GM21723 (cell line): ENCODE measurements at regions not wholly inside any gene's neighbourhood (a gene's known extent, or its start where the extent isn't known, plus 50 kb on each side); places are given as distances from the start of the nearest gene placed in this dataset.
A peak's percentile ranks its signal among the peaks of the same experiment; 100 is the strongest.
"Not testable (repeated sequence)": the region's sequence is repeated elsewhere in the genome, so short reads cannot be mapped to it uniquely, and the experiment has no call there.

Source experiments
- ATAC-seq: cut with Tn5 transposase; IDR thresholded peaks from one replicate; pipeline ENCODE4 v1.9.1; 2021; ENCODE audit warnings: mild to moderate bottlenecking, moderate library complexity; ENCODE audit not compliant: unreplicated experiment

DNA sequence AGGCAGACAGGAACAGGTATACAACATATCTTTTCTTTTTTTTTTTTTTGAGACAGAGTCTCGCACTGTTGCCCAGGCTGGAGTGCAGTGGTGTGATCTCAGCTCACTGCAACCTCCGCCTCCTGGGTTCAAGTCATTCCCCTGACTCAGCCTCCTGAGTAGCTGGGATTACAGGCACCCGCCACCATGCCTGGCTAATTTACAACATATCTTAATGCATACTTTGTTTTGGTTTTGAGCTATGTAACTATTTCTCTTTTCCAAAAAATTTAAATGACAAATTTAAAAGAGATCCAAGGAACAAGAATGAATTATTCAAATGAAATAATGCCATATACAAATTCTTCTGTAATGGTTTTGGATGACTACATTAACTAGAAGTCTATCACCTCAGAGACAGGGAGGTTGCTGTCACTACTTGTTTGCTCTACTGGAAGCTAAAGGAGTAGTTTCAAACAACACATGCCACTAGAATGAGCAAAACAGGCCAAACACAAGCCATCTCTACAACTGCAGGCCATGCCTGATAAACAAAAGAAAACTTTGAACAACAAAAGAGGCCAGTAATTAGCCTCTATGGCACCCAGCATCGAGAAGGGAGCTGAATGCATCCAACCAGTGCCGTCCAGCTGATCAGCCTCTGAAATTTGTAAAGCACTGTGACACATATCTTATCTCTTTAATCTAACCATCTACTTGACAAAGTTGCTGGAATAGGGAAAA, 133.6 kb upstream of the VOPP1 start:
- not testable (repeated sequence) for ATAC-seq

DNA sequence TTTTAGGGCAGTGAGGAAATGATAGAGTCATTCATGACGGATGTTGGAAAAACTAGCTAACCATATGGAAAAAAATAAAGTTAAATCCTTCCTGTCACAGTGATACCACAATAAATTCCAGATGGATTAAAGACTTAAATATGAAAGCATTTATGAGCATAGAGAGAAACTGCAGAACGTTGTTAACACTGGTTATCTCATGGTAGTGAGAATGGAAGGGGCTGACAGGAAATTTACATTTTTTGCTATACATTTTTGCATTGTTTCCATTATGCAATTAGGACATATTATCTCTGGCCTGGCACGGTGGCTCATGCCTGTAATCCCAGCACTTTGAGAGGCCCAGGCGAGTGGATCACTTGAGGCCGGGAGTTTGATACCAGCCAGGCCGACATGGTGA, 130.5 kb upstream of the VOPP1 start:
- ATAC-seq = not testable (repeated sequence)

DNA sequence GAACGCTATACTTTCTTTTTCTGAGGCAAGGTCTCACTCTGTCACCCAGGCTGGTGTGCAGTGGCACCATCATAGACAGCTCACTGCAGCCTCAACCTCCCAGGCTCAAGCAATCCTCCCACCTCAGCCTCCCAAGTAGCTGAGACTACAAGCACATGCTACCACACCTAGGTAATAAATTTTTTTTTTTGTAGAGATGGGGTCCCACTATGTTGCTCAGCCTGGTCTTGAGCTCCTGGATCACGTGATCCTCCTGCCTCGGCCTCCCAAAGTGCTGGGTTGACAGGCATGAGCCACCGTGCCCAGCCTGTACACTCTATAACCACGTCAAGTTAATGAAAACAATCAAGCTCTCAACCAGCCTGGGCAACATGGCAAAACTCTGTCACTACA, 127.1 kb upstream of the VOPP1 start:
- ATAC-seq = not testable (repeated sequence)

DNA sequence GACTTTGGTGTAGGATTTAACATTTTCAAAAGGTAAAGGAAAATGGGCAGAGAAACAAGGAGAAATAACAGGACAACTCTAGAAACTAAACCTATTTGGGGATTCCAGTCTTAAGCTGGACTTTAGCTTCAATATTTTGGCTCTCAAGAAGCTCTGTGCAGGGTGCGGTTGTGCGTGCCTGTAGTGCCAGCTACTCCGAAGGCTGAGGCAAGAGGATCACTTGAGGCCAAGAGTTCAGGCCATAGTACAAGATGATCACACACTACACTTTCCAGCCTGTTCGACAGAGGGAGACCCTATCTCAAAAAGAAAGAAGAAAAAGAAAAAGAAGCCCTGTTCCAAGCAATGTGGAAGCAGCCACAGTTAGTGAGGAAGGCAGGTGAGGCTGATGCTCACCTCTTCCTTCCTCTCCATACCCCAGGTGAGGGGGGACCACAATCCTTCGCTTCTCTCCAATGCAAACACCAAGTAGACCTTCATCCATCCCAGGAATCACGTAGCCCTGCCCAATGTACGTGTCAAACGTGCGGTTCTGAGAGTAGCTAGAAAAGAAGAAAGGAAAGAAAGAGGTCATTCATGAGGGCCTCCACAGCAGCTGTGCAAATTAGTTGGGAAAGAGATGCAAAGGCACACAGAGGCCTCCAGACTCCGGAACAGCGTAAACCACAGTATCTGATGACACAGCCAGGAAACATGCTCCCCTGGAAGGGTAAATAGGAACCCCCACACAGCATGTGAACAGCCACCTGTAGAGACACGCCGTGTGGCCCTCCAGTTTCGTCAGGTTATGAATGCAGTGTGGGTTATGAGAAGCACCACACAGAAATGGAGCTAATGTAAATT, 126.5 kb upstream of the VOPP1 start:
- ATAC-seq = peak; percentile 94

DNA sequence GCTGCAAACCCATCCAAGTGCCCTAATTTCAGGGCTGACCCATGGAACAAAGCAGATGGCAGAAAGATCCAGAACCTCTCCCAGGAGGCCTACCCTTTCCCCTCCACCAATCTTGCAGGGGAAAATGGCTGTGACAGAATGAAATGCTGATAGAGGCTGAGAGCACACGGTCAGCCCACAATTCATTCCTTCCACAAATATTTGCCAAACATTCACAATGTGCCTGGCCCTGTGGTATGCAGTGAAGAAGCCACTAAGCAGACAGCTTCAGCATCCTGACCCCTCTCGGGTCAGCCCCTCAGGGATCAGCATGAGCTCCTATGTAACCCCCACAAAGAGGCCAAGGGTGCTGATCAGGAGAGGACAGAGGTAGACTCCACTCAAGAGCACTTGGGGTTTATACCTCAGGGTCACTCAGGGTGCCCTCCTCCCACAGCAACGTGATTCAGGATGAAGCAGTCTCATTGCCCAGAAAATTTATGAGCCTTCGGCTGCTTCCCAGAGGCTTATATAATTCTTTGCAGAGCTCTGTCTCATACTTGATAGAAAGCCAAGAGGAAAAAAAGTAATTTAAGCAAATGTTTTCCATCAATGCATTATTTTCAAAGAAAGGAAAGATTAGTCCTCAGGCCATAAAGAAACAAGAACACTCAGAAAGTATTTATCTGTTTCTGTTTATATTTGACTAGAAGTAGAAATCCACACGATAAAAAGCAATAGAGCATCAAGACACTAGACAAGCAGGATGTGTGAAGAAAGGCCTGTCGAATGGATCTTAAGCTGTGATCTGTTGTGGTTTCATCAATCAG, 123.8 kb upstream of the VOPP1 start:
- not testable (repeated sequence) for ATAC-seq

DNA sequence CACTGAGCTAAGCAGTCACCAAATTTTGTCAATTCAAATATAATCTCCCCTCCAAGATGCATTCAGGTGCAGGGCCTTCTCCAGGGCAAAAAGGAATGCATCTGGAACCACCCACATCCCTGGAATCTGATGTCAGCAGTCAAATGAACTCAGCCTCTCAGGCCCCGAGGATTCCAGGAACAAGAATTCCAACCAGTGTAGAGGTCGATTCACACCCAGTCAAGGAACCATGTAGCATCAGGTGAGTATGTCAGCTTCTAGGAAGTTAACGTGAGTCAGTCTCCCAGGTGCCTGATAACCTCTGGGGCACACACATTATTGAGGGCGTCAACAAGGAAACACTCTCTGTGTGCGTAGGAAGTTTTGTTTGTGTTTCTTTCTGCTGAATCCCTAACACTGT, 122.2 kb upstream of the VOPP1 start:
- ATAC-seq = not testable (repeated sequence)

DNA sequence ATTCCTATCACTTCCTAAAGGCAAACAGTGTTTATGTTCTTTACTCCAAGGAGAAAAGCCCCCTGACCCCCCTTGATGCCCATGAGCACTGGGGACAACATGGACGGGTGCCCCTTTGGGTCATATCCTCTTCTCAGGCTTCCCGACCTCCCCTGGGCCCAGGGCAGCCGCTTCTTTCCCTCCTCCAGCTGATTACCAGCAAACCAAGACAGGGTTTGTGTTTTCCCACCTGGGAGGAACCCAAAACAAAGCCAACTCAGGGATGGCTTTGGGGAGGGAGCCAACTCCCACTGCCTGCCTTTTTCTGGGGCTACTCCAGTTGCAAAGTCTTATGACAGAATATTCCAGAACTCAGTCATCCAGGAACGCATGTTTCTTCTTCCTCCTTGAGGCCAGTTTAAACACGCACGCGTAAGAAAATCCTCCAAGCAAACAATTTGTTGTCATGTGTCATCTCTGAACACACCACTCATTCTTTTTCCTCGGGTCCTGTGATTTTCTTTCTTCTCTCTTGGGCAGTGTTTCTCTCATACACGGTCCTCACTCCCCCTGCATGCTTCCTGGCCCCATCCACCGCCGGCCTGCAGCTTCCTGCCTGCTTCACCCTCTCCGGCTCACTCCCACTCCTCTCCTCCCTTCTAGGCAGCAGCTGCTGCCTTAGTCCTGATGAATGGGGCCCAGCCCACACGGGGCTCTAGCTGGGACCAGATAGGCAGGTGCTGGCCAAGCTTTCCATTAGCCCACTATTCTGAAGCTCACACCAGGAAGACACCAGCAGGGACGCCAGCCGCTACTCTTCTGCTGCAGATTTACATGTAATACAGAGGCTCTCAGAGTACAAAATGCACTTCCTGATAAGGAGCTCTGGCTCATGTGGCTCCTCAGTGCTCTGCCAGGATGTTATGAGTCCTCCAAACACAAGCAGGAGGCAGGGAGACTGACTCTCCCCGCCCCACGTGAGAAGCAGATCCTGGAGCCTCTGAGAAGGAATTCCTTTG, 116.7 kb upstream of the VOPP1 start:
- not testable (repeated sequence) for ATAC-seq

DNA sequence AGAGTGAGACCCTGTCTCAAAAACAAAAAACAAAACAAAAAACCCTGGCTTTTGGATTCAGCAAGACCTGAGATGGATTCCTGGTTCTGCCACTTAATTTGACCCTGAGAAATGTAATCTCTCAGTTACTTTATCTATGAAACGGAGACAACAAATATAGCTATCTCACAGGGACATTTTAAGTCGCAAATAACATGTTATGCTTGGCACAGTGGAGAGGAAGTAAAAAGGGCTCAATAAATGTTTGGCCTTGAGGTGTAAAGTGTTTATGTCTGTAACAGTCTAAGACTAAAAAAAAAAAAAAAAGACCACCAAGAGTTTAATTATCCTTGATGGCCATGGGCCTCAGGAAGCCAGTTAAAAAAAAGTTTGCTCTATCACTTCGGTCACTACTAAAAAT, 116.0 kb upstream of the VOPP1 start:
- not testable (repeated sequence) for ATAC-seq

DNA sequence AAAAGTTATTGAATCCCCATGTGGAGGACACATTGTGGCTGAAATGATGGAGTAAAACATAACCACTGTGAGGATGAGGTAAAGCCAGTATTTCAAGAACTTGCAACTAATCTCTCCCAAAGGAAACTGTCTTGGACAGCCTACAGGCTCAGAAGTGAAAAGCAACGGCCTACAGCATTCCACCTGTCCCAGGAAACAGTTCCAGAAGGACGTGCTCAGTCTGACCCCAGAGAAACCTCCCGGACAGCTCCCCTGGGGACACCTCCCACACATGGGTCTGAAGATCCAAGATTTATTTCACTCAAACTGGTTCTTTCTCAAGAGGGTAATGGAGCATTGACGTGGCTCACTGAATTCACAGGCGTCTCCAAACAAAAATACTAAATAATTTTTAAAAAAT, 115.0 kb upstream of the VOPP1 start:
- not testable (repeated sequence) for ATAC-seq

DNA sequence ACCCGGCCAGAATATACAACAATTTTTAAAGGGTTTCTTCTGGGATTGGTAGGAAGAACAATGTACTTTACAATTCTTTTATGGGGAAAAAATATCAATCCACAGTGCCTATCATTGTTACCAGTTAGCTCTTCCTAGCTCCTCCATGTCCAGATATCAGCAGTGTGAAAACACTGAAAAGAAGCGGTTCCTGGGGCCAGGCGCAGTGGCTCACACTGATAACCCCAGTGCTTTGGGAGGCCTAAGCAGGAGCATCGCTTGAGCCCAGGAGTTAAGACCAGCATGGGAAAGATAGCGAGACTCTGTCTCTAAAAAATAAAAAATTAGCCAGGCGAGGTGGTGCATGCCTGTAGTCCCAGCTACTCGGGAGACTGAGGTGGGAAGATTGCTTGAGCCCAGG, 114.5 kb upstream of the VOPP1 start:
- not testable (repeated sequence) for ATAC-seq

DNA sequence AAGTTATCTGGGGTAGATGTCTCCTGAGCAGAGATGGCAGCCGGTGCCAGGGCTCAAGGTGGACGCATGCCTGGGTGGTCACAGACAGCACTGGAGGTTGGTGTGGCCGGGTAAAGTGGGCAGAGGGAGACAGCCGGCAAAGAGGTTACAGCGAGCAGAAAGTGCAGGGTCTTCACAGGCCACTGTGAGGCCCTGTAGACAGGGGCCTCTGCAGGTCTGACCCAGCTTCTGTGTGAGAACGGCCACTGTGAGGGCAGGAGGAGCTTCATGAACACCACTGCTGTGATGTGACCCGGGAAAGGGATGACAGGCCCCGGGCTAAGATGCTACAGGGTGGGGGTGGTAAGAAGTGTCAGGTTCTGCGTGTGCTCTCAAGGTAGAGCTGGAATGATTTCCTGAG, 111.2 kb upstream of the VOPP1 start:
- not testable (repeated sequence) for ATAC-seq

DNA sequence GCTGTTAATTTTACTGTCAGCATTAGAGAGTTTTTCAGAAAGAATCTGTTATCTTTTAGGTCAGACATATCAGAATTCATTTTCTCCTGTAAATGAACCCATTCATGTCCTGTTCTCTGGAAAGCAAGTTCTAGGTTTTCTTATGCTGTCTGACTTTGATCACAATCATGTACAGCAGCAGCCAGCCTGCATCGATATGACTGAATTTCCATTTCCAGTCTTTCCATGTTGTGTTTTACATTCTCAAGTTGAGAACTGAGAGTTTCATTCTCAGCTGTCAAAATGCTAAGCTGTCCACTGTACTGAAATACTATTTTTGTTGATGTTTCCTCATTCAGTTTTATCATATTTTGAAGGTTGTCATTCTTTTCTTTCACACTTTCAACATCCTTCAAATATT, 103.3 kb upstream of the VOPP1 start:
- ATAC-seq = not testable (repeated sequence)

DNA sequence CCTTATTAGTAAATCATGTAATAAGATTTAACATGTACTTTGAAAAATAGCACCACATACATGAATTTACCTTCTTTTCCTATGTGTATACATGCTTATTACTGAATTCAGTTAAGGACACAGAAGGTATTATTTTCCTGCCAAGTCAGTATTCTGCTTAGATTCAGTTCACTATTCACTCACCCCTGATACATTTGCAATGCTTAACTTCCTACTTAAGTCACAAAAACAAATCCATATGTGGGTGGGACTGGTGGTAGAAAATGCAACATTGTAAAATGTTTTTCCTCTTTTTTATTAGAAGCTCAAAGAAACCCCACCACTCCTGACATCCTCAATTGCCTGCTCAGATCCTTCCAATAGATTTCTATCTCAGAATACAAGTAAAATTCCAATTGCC, 101.2 kb upstream of the VOPP1 start:
- ATAC-seq = not testable (repeated sequence)

DNA sequence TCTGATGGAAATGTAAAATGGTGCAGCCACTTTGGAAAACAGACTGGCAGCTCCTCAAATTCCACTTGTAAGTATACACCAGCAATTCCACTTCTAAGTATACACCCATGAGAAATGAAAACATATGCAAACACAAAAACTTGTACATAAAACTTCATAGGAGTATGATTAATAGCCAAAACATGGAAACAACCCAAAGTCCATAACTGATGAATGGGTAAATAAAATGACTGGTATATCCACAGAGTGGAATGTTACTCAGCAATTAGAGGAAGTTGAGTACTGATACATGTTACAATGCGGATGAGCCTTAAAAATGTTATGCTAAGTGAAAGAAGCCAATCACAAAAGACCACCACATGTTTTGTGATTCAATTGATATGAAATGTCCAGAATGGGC, 99.8 kb upstream of the VOPP1 start:
- not testable (repeated sequence) for ATAC-seq

DNA sequence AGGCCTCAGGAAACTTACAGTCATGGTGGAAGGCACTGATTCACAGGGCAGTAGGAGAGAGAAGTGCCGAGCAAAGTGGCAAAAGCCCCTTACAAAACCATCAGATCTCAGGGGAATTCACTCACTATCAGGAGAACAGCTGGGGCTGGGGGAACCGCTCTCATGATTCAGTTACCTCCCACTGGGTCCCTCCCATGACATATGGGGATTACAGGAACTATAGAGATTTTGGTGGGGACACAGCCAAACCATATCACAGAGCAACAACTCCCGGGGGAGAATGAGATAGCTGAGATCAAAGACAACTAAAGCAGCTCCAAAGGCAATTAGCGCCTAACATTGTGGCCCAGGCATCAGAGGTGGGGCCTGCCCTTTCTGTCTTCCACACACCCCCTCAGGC, 85.4 kb upstream of the VOPP1 start:
- no peak for ATAC-seq

DNA sequence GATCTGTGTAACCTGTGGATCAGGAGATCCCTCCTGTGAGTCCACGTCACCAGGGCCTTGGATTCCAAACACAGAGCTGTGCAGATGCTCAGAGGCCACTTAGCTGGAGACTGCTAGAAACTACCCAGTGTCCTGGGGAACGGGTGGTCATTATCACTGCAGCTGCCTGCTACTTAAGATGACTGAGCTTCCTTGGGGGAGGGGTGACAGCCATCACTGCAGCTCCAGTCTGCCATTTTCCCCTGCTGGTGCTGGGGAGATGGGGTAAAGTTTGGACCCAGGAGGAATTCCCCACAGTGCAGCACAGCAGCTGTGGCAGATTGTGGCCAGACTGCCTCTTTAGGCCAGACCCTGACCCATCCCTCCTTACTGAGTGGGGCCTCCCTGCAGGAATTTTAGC, 78.8 kb upstream of the VOPP1 start:
- no peak for ATAC-seq

DNA sequence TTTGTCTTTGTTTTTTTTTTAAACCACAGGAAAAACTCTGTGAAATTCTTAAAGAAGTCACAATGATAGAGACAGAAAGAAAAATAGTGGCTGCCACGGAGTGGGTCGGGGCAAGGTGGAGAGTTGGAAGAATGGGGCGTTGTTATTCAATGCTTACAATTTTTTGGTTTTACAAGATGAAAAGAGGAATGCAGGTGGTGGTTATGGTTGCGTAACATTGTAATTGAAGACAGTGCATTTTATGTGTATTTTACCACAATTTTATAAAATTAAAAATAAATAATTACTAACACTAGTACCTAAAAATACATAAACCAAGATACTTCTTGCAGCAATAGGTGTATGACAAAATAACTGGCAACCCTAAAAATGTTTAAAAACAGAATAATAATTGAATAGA, 76.9 kb upstream of the VOPP1 start:
- no peak for ATAC-seq

DNA sequence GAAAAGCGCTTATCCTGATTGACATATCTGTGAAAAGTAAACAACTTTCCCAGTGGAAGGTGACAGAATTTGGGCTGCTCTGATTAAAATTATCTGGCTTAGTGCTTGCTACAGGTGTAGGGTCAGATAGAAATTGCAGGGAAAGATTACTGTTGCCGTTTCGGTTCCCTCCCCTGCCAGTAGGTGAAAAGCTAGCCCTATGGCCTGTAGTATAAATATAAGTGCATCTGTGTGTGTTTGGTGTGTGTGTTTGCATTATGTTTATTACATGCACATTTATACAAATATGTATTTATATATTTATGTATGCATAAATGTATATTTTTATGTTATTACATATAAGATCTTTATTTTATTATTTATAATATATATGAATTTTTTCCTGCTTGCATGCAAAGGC, 72.3 kb upstream of the VOPP1 start:
- ATAC-seq = no peak

DNA sequence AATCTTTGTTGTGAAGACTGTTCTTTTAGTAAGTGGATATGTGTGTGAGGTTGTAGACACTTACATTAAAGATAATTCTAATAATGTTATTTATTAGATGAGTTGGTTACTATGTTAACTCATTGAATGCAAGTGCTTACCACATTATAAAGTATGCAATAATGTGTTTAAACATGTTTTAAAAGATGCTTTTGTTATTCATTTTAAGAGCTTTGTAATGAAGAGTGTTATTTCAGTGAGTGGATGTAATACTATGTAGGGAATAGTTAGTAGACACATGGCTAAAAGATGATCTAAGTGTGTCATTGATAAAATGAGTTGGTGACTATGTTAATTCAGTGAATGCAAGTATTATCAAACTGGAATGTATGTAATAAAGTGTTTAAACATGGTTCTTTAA, 70.0 kb upstream of the VOPP1 start:
- ATAC-seq = no peak

DNA sequence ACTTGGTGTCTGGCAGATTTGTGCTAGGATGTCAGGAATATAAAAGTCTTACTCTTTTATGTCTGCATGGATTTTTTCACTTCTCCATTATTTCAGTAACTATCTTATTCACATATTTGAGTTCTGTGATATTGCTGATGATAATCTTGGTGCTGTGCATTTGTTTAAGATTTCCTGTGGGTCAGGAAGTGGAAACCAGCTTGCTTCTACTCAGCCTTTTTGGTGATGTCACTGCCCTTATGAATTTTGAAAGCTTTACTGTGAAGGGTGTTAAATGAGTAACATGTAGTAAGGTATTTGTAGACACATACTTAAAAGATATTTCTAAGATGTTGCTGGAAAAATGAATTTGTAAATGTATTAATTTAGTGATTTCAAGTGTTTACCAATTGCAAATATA, 69.5 kb upstream of the VOPP1 start:
- ATAC-seq = peak; percentile 88
